Cardiac muscle cell (in vitro differentiated cells and primary cell): ENCODE measurements at regions not wholly inside any gene's neighbourhood (a gene's known extent, or its start where the extent isn't known, plus 50 kb on each side); places are given as distances from the start of the nearest gene placed in this dataset.
"Not testable (repeated sequence)": the region's sequence is repeated elsewhere in the genome, so short reads cannot be mapped to it uniquely, and the experiment has no call there.

Experiments used
- DNase-seq, 2 donors: peaks; one replicate each; pipeline versions ENCODE4 v3.0.0 to v3.0.0-alpha.2; 2010 to 2017; ENCODE audit warnings: low read depth in 1 of 2, low spot score in 1 of 2
- H3K27ac ChIP-seq: fragments of 200-600 bp; sonication (generic); 2 replicates; pipeline ENCODE4 v1.5.1; 2016
- H3K27me3 ChIP-seq: fragments of 200-600 bp; sonication (generic); 2 replicates; pipeline ENCODE4 v1.6.0; 2016; ENCODE audit warnings: control low read depth
- H3K36me3 ChIP-seq: fragments of 200-600 bp; sonication (generic); 2 replicates; pipeline ENCODE4 v1.5.1; 2016; ENCODE audit warnings: control low read depth
- H3K4me1 ChIP-seq: fragments of 200-600 bp; sonication (generic); 2 replicates; pipeline ENCODE4 v1.8.1; 2017; ENCODE audit warnings: low read depth, mild to moderate bottlenecking, mixed run types
- H3K4me3 ChIP-seq: fragments of 200-600 bp; sonication (generic); 2 replicates; pipeline ENCODE4 v1.5.1; 2016; ENCODE audit warnings: mild to moderate bottlenecking
- H3K9me3 ChIP-seq: fragments of 200-600 bp; sonication (generic); 2 replicates; pipeline ENCODE4 v1.5.1; 2017; ENCODE audit warnings: low read depth, mild to moderate bottlenecking, control low read depth
- CTCF ChIP-seq: IDR thresholded peaks from 2 replicates; pipeline ENCODE4 v1.5.1; 2012; ENCODE audit warnings: low read depth, mild to moderate bottlenecking, low read length

- no peak for DNase-seq
- H3K27ac ChIP-seq, result no peak overlapping the region
- H3K4me3 ChIP-seq, result no peak overlapping the region
- H3K36me3 ChIP-seq, result no peaks in the 10 kb centered on the region
- H3K4me1 ChIP-seq, result no peaks in the 10 kb centered on the region
- no peaks in the 10 kb centered on the region for H3K9me3 ChIP-seq
- TF ChIP-seq CTCF, result no peak
- H3K27me3 ChIP-seq, result no peaks in the 10 kb centered on the region
These were observed 251.4 kb upstream of the MSX2 start for GRCh38 chr5:174472956-174473355.

GRCh38 chr5:174476001-174476400 is 248.4 kb upstream of the MSX2 start:
- H3K4me3 ChIP-seq, H3K36me3 ChIP-seq, H3K27ac ChIP-seq, H3K4me1 ChIP-seq, H3K9me3 ChIP-seq, H3K27me3 ChIP-seq, DNase-seq: not testable (repeated sequence)

- H3K27me3 ChIP-seq, result no peaks in the 10 kb centered on the region
- DNase-seq, result no peak
- H3K27ac ChIP-seq, result no peak overlapping the region
- no peak overlapping the region for H3K4me3 ChIP-seq
- no peaks in the 10 kb centered on the region for H3K36me3 ChIP-seq
- H3K9me3 ChIP-seq, result no peaks in the 10 kb centered on the region
- no peaks in the 10 kb centered on the region for H3K4me1 ChIP-seq
- TF ChIP-seq CTCF, result no peak
These were observed 245.1 kb upstream of the MSX2 start for GRCh38 chr5:174479325-174479724.

GRCh38 chr5:174481737-174482136 is 242.6 kb upstream of the MSX2 start:
- H3K36me3 ChIP-seq, result no peaks in the 10 kb centered on the region
- H3K4me1 ChIP-seq, result no peaks in the 10 kb centered on the region
- no peaks in the 10 kb centered on the region for H3K27me3 ChIP-seq
- DNase-seq, result no peak
- no peak for TF ChIP-seq CTCF
- H3K4me3 ChIP-seq, result no peak overlapping the region
- H3K27ac ChIP-seq, result no peak overlapping the region
- H3K9me3 ChIP-seq, result no peaks in the 10 kb centered on the region

- no peak for DNase-seq
- no peak overlapping the region for H3K27ac ChIP-seq
- no peak overlapping the region for H3K4me3 ChIP-seq
- H3K9me3 ChIP-seq, result no peaks in the 10 kb centered on the region
- H3K4me1 ChIP-seq, result no peaks in the 10 kb centered on the region
- H3K27me3 ChIP-seq, result no peaks in the 10 kb centered on the region
- no peaks in the 10 kb centered on the region for H3K36me3 ChIP-seq
- TF ChIP-seq CTCF, result no peak
These were observed 241.8 kb upstream of the MSX2 start for GRCh38 chr5:174482607-174483024.

- Histone ChIP-seq H3K27me3 (no peaks in the 10 kb centered on the region), H3K36me3 (no peaks in the 10 kb centered on the region), H3K4me1 (no peaks in the 10 kb centered on the region), H3K4me3 (no peak overlapping the region), H3K27ac (no peak overlapping the region), H3K9me3 (no peaks in the 10 kb centered on the region)
- no peak for DNase-seq
- no peak for TF ChIP-seq CTCF
These were observed 241.0 kb upstream of the MSX2 start for GRCh38 chr5:174483411-174483810.
